Dedifferentiated amniotic fluid mesenchymal stem cell (primary cell): ENCODE measurements at regions not wholly inside any gene's neighbourhood (a gene's known extent, or its start where the extent isn't known, plus 50 kb on each side); places are given as distances from the start of the nearest gene placed in this dataset.
A peak's percentile ranks its signal among the peaks of the same experiment; 100 is the strongest.
"Not testable (repeated sequence)": the region's sequence is repeated elsewhere in the genome, so short reads cannot be mapped to it uniquely, and the experiment has no call there.

Experiments
- DNase-seq: peaks from one replicate; pipeline ENCODE4 v3.0.0-alpha.2; 2016; ENCODE audit errors: extremely low spot score

DNA sequence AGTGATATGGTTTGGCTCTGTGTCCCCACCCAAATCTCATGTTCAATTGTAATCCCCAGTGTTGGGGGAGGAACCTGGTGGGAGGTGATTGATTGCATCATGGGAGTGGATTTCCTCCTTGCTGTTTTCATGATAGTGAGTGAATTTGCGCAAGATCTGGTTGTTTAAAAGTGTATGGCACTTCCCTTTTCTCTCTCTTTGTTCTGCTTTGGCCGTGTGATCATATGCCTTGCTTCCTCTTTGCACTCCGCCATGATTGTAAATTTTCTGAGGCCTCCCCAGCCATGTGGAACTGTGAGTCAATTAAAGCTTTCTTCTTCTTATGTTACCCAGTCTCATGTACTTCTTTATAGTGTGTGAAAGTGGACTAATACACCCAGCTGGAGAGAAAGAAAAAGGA lies 113.0 kb upstream of the AADAT start:
- no peak for DNase-seq

DNA sequence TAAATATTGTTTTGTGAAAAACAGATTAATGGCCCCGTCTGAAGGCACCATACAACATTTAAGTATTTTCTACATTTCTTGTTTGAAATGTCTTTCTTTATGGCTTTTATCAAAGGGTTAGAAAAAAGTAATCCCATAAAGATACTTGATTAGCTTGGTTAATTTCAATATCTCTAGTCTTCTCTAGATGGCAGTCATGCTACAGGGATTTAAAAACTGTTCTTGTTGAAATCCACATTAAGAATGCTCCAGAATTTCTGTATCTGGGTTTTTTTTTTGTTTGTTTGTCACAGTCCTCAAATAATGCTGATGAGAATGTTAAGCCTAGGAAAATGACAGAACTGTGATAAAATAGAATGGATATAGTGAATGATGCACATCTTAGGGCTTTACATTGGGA lies 109.0 kb upstream of the AADAT start:
- DNase-seq = peak; percentile 44

DNA sequence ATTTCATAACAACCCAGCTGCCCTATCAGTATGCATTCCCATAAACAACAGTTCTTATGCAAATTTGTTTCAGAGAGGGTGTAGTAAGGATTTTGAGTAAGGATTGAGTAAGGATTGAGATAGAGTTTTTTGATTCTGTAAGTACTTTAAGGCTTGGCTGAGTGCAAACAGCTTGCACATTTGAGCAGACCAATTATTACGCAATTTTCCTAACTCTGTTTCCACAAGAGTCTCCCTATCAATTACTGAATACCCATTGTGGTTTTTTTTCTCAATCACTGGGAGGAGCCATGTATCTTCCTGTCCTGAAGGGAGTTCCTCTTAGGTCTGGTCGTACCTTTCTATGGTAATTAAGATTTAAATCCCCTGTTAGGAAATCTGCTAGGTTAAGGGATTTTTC lies 105.0 kb upstream of the AADAT start:
- not testable (repeated sequence) for DNase-seq

DNA sequence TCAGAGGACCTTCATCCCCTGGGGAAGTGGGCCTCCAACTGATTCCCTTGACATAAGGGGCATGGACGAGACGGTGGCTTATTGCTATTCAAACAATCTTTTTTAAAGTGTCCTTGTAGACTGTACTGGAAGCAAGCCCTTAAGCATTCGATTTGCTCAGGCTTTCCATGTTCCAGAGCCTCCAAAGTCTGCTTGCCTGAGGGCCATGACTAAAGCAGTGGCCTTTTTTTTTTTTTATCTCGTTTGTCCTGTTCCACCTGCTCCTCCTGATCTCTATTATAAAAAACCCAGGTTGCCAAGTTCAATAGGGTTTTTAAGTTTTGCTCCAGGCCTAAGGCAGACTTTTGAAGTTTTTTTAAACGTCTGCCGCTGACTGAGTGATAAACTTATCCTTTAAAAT lies 103.7 kb upstream of the AADAT start:
- DNase-seq = no peak

DNA sequence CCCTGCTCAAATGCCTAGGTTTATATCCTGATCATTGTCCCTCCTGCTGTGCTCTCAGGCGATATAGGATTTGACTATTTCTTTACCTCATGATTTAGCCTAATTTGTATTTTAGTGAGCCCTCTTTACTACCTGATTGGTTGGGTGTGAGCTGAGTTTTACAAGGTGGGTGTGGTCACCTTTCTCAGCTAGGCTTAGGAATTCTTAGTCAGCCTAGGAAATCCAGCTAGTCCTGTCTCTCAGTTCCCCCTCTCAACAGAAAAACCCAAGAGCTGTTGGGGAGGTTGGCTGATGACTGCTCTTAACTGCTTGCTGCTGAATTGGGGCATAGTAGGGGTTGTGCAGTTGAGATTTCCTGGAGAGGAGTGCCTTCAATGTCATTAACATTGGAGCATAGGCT lies 100.5 kb upstream of the AADAT start:
- DNase-seq = no peak

DNA sequence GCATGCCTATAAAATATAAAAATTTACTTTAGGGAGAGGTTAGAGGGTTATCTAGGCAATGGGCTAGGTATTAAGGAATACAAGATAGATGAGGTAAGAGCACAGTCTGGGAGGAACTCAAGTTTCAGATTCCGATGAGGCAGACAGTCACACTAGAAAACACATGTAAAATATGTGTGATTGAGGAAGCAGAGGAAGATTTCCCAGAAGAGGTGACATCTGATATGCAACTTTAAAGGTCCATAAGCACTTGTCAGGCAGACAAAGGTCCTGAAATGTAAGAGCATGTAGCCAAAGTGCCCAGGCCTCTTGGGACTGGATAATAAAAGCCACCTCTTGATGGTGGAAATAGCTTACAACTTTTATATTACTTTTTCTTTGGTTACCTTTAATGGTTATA lies 81.1 kb upstream of the AADAT start:
- DNase-seq = no peak

DNA sequence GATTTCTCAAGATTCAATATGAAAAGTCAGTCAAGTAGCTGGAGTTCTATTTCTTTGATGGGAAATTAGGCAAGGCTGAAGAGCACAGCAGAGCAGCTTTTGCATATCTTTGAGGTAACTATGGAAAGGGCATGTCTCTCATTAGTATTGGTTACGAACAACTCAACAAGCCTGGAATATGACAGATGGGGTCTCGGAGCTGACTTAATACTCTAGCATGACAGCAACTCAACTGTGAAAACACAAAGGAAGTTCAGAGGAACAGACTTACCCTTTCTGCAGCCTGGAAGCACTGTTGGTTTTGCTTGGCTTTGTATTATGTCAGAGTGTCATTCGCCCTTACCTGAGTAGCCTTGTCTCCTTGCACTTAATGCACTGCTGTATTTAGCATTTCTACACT lies 79.9 kb upstream of the AADAT start:
- no peak for DNase-seq

DNA sequence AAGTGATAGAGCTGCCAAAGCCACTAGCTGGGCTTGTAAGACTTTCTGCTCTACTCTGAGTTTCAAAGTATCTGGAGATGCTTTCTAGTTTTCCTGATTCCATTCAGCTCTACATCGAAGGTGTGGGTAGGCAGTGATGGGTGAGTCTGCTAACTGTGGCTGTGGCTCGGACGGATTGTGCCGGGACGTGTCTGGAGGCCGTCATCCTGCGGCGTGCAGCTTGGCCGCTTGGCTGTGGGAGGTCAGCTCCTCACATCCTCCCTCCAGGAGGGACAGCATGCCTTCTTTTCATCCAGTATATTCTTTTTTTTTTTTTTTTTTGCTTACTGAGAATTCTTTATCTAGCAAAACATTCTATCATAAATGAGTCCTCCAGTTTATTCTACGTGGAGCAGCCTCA lies 77.9 kb upstream of the AADAT start:
- no peak for DNase-seq

DNA sequence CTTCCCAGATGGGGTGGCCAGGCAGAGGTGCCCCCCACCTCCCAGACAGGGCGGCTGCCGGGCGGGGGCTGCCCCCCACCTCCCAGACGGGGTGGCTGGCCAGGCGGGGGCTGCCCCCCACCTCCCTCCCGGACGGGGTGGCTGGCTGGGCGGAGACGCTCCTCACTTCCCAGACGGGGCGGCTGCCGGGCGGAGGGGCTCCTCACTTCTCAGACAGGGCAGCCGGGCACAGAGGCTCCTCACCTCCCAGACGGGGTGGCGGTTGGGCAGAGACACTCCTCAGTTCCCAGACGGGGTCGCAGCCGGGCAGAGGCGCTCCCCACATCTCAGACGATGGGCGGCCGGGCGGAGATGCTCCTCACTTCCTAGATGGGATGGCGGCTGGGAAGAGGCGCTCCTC lies 76.4 kb upstream of the AADAT start:
- not testable (repeated sequence) for DNase-seq

DNA sequence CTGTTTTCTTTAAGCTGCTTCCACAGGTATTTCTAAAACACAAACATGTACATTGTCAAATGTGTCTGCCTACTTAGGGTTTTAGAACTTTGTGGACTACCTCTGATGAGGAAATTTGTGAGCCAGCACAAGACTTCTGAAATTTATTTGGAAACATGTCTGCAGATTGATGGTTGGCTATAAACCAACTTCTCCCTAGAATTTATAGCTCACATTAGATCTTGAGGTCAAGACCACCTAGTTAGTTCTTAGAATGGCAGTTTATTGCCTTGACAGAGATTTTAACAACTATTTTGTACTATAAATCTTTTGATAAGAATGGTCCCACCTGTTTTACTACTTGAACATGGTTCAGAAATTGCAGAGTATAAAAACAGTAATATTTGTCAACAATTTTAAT lies 72.7 kb upstream of the AADAT start:
- DNase-seq = no peak

DNA sequence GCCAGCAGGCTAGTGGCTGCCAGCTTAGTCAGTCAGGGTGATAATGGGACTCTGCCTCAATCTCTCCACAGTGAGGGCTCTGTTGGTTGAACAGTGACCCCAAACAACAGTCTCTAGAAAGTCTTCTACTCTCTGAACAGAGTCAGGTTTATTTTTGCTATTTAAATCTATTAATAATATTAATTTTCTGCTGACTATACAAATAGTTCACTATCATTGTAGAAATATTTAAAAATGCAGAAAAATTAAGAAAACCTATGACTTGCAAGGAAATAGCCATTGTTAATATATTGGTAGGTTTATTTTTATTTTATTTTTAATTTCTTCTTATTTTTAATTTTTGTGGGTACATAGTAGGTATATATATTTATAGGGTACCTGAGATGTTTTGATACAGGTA lies 67.9 kb upstream of the AADAT start:
- DNase-seq = no peak

DNA sequence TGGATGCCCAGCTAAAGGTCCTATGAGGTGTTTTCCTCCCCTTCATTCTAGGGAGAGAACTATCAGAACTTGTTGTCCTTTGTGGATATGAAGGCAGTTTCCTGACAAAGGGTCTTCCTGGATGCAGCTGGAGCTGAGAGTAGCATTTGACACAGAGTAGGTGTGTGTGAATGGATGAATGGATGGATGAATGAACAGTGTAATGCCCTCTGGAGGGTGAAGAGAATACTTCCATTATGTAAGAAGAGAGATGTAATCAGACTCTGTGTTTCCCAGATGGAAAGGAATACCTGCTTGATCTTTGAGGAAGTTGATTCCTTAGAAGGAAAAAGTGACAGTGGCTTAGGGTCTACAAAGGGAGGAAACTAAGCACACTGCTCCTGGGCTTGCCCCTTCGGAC lies 55.4 kb upstream of the AADAT start:
- DNase-seq = no peak

DNA sequence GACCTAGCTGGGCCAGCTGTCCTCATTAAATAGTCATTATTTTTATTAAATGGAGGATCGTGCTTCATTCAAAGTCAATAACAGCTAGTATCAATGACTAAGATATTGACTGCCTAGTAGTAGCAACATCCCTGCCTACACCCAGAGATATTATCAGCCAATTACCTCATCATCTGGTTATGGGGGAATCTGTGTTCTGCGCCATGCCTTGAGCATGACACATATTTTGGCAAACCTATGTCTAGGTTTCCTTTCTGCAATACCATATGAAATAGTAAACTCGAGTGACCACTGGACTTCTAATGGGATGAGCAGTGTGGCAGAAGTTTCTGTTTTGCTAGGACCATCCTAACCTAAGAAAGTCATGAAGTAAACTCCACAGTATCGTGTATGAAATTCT lies 50.0 kb upstream of the AADAT start:
- DNase-seq = no peak
